Upper lobe of right lung (tissue), 1 donor: ENCODE measurements at regions not wholly inside any gene's neighbourhood (a gene's known extent, or its start where the extent isn't known, plus 50 kb on each side); places are given as distances from the start of the nearest gene placed in this dataset.

Experiments used
- ATAC-seq: fragments of 200-7000 bp; cut with Tn5 transposase; one replicate; pipeline ENCODE4 v1.9.1; 2020; ENCODE audit warnings: mild to moderate bottlenecking, moderate library complexity
- DNase-seq: peaks from one replicate; pipeline ENCODE4 v3.0.0-alpha.2; 2020
- H3K27ac ChIP-seq: fragments of 200-600 bp; one replicate; pipeline ENCODE4 v1.8.0; 2022
- H3K27me3 ChIP-seq: fragments of 200-600 bp; one replicate; pipeline ENCODE4 v1.8.0; 2022; ENCODE audit warnings: mild to moderate bottlenecking
- H3K36me3 ChIP-seq: fragments of 200-600 bp; one replicate; pipeline ENCODE4 v1.8.0; 2022
- H3K4me1 ChIP-seq: fragments of 200-600 bp; one replicate; pipeline ENCODE4 v1.8.0; 2022
- H3K4me3 ChIP-seq: fragments of 200-600 bp; one replicate; pipeline ENCODE4 v1.8.0; 2022; ENCODE audit warnings: mild to moderate bottlenecking
- H3K9me3 ChIP-seq: fragments of 200-600 bp; one replicate; pipeline ENCODE4 v1.8.0; 2022
- CTCF ChIP-seq: fragments of 200-600 bp; IDR thresholded peaks from one replicate; pipeline ENCODE4 v1.8.0; 2022; ENCODE audit warnings: antibody characterized with exemption
- intact Hi-C: fragments of 100-400 bp; cut with DNase I; formaldehyde crosslinking; loops from one replicate; pipeline ENCODE4 v1.11.0; 2022
- donor health status: DM: no; HTN: yes; CAD: no; lungs with severe emphysema.

GRCh38 chr9:81174023-81174422 is 515.3 kb downstream of the TLE1 start:
- Histone ChIP-seq H3K4me1 (no peaks in the 10 kb centered on the region), H3K27me3 (no peaks in the 10 kb centered on the region), H3K27ac (no peak overlapping the region), H3K36me3 (no peaks in the 10 kb centered on the region), H3K9me3 (no peaks in the 10 kb centered on the region), H3K4me3 (no peak overlapping the region)
- TF ChIP-seq CTCF, result no peak
- ATAC-seq (no peak), DNase-seq (no peak)
- intact Hi-C loops, result no loop called here

- no peaks in the 10 kb centered on the region for H3K36me3 ChIP-seq
- H3K27me3 ChIP-seq, result no peaks in the 10 kb centered on the region
- TF ChIP-seq CTCF, result no peak
- intact Hi-C loops, result no loop called here
- H3K27ac ChIP-seq, result no peak overlapping the region
- ATAC-seq (no peak), DNase-seq (no peak)
- H3K4me3 ChIP-seq, result no peak overlapping the region
- H3K4me1 ChIP-seq, result no peaks in the 10 kb centered on the region
- no peaks in the 10 kb centered on the region for H3K9me3 ChIP-seq
Measured at GRCh38 chr9:81171689-81172088, 517.7 kb downstream of the TLE1 start.

GRCh38 chr9:81162361-81162760 is 527.0 kb downstream of the TLE1 start:
- no peaks in the 10 kb centered on the region for H3K9me3 ChIP-seq
- DNase-seq (no peak), ATAC-seq (no peak)
- H3K4me3 ChIP-seq, result no peak overlapping the region
- H3K27ac ChIP-seq, result no peak overlapping the region
- H3K27me3 ChIP-seq, result no peaks in the 10 kb centered on the region
- no peaks in the 10 kb centered on the region for H3K36me3 ChIP-seq
- no peak for TF ChIP-seq CTCF
- no peaks in the 10 kb centered on the region for H3K4me1 ChIP-seq
- intact Hi-C loops, result no loop called here

GRCh38 chr9:81156381-81156780 is 533.0 kb downstream of the TLE1 start:
- H3K27ac ChIP-seq, result no peak overlapping the region
- H3K36me3 ChIP-seq, result no peaks in the 10 kb centered on the region
- no peak overlapping the region for H3K4me3 ChIP-seq
- no peak for TF ChIP-seq CTCF
- ATAC-seq (no peak), DNase-seq (no peak)
- no peaks in the 10 kb centered on the region for H3K4me1 ChIP-seq
- intact Hi-C loops, result no loop called here
- H3K27me3 ChIP-seq, result no peaks in the 10 kb centered on the region
- H3K9me3 ChIP-seq, result no peaks in the 10 kb centered on the region

DNA sequence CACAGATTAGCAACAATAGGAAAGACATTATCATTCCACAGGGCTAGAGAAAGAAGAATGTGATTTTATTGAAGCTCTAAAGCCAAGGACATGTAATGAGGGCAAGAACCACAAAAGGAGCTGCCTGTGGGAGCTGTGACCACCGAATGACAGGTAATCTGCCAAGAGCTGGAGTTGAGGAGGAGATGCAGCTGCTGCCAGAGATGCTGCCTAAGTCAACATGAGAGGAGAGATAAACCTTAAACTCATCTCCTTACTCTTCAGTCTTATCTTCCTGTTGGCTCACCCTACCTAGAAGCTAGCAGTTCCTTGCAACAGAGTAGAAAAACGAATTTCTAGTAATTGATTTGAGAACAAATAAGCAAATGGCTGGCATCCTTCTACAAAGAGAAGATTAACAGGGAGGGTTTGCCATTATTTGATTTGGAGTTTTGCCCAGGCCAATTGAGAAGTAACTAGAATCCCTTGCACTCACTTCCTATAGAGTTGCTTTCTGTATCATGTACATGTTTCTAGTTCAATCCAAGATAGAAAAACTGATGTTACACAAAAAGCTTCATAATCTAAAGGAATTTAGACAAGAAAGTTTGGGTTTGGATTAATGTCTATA is 539.2 kb downstream of the TLE1 start:
- DNase-seq (no peak), ATAC-seq (no peak)
- Histone ChIP-seq H3K36me3 (no peaks in the 10 kb centered on the region), H3K9me3 (no peaks in the 10 kb centered on the region), H3K4me3 (no peak overlapping the region), H3K27ac (no peak overlapping the region), H3K27me3 (no peaks in the 10 kb centered on the region), H3K4me1 (no peaks in the 10 kb centered on the region)
- intact Hi-C loops, result no loop called here
- TF ChIP-seq CTCF, result no peak

DNA sequence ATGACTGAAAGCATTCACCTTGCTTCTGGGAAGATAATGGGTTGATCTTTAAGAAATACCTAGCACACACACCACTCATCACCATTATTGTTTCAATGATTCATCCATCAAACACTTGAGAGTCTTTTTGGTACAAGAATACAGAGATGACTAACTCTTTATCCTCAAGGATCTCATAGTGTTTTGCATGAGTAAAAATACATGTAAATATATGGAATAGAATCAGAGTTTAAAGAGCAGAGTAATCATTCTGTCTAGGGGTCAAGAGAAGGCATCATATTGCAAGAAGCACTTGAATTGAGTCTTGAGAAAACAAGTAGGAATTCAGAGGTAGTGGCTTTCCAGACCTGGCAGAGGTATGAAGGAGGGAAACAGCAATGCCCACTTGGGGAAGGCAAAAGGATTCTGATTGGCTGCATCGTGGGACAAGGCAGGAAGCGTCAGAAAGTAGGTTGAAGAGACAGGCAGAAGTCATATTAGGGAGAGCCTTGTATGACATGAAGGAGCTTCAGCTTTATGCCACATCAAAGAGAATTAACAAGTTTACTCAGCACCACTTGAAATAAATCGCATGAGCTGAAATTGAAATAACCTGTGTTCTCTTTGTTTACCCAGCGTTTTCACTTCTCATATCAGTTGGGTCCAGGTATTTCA is 542.5 kb downstream of the TLE1 start:
- no peaks in the 10 kb centered on the region for H3K4me1 ChIP-seq
- H3K36me3 ChIP-seq, result no peaks in the 10 kb centered on the region
- no peak overlapping the region for H3K27ac ChIP-seq
- H3K27me3 ChIP-seq, result no peaks in the 10 kb centered on the region
- intact Hi-C loops, result no loop called here
- no peaks in the 10 kb centered on the region for H3K9me3 ChIP-seq
- no peak for DNase-seq
- H3K4me3 ChIP-seq, result no peak overlapping the region
- no peak for TF ChIP-seq CTCF
- no peak for ATAC-seq
